HFF-Myc (cell line): ENCODE measurements at regions not wholly inside any gene's neighbourhood (a gene's known extent, or its start where the extent isn't known, plus 50 kb on each side); places are given as distances from the start of the nearest gene placed in this dataset.

Experiments
- DNase-seq: peaks from one replicate; pipeline ENCODE4 v3.0.0-alpha.2; 2011; ENCODE audit warnings: low read depth; ENCODE audit errors: extremely low read depth
- H3K4me3 ChIP-seq: replicated peaks from 2 replicates; pipeline ENCODE4 v1.5.1; 2011; ENCODE audit warnings: low read depth, mild to moderate bottlenecking, control low read depth, low read length
- TF ChIP-seq, protein P1 (sequence below): IDR thresholded peaks from 2 replicates; pipeline ENCODE4 v1.5.1; 2012; ENCODE audit warnings: mild to moderate bottlenecking, low read depth, low read length, control low read depth; ENCODE audit errors: missing control alignments

DNA sequence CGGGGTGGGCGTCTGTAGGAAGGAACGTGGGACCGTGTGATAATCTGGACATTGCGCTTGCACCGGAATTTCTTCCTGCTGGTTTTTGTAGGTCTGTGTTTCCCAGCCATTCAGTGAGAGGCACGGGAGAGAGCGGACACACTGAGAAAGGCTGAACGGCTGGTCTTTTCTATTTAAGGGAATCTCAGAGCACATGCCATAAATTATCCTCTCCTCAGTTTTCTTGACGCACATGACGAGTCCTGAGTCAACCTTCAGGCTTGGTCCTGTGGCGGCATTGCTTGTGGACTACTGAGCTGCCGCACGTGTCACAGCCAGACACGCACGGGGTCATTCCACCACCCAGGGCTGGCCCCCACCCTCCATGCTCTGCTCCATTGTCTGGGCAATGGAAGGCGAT is 519.3 kb upstream of the ID2 start:
- TF ChIP-seq, protein P1, sequence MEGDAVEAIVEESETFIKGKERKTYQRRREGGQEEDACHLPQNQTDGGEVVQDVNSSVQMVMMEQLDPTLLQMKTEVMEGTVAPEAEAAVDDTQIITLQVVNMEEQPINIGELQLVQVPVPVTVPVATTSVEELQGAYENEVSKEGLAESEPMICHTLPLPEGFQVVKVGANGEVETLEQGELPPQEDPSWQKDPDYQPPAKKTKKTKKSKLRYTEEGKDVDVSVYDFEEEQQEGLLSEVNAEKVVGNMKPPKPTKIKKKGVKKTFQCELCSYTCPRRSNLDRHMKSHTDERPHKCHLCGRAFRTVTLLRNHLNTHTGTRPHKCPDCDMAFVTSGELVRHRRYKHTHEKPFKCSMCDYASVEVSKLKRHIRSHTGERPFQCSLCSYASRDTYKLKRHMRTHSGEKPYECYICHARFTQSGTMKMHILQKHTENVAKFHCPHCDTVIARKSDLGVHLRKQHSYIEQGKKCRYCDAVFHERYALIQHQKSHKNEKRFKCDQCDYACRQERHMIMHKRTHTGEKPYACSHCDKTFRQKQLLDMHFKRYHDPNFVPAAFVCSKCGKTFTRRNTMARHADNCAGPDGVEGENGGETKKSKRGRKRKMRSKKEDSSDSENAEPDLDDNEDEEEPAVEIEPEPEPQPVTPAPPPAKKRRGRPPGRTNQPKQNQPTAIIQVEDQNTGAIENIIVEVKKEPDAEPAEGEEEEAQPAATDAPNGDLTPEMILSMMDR, result no peak
- no peak for DNase-seq
- no peak overlapping the region for H3K4me3 ChIP-seq

DNA sequence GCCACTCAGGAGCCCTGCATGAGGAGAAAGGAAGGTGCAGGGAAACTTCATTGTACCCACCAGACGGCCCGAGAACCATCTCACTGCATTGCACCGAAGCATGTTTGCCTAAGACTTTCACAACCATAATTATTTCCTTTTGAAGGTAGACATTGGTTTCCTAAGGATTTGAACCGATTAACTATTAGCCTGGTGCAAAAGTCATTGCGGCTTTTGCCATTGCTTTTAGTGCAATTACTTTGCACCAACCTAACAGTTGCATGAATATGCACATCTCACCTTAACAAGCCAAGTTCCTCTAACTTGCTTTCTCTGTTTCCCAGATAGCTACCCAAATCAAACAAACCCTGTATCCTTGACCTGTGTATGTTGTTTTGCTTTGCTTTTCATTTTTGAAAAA is 516.3 kb upstream of the ID2 start:
- DNase-seq, result no peak
- no peak overlapping the region for H3K4me3 ChIP-seq
- TF ChIP-seq, protein P1, result no peak

DNA sequence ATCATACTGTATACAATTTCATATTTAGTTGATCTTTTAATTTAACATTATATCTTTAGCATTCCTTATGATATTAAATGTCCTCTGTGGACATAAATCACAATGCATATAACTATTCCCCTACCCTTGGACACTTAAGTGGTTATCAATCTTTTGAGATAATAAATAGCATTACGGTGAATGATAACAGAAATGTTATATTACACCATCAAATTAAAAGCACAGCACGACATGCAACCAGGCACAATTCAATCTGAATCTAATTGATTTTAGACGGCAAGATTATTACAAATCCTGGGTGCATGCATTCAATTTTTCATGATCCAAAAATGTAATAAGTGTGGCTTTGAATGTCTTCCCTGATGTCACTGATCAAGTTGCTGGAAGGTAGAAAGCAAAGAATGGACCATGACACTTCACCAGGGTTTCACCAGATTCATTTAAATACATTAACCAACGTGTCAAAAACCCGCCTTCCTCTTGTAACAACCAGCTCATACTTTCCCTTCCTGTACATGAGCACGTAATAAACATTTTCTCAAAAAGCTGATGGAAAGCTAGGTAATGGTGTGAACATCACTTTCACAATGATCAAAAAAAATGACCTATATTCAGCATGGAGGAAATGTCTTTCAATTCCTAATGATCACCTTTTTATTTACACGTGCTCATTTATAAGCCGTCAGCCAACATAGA is 513.7 kb upstream of the ID2 start:
- TF ChIP-seq, protein P1, result no peak
- H3K4me3 ChIP-seq, result no peak overlapping the region
- DNase-seq, result no peak

DNA sequence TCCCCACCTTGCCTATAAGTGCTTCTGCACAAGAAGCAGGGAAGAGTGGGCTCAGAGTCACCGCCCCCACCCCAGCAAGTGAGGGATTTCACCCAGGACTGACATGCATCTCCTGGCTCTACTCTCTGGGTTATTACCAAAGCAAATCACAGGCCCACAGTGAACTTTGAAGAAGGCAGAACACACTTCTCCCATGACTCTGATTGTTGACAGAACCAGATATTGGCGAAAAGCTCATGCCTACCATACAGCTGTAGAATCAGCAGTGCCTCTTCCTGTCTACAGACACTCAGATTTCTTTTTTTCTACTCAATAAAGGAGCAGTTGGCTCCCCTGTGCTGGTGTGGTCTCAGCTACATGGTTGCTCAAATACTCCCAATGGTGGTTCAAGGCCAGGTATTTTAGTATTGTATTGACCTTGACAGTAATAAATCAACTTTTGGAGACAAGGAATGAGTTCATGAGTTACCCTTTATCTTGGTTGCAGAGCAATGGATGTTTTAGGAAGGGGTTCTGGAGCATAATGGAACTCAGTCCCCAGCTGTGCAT is 512.9 kb upstream of the ID2 start:
- H3K4me3 ChIP-seq, result no peak overlapping the region
- TF ChIP-seq, protein P1, result no peak
- no peak for DNase-seq

DNA sequence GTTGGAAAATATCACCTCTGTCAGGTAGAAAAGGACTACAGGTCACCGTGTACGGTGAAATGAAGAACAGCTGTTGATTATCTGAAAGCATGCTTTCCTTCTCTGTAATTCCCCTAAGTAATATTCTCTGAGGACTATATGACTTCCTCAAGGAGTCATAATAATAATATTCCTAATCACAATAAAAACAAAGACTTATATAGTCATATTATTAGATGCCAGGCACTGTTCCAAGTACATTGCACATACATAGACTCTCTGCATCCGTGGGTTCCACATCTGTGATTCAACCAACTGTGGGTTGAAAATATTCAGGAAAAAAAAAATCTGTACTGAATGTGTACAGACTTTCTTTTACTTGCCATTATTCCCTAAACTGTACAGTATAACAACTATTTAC is 512.4 kb upstream of the ID2 start:
- TF ChIP-seq, protein P1, result no peak
- no peak overlapping the region for H3K4me3 ChIP-seq
- DNase-seq, result peak; percentile 21

DNA sequence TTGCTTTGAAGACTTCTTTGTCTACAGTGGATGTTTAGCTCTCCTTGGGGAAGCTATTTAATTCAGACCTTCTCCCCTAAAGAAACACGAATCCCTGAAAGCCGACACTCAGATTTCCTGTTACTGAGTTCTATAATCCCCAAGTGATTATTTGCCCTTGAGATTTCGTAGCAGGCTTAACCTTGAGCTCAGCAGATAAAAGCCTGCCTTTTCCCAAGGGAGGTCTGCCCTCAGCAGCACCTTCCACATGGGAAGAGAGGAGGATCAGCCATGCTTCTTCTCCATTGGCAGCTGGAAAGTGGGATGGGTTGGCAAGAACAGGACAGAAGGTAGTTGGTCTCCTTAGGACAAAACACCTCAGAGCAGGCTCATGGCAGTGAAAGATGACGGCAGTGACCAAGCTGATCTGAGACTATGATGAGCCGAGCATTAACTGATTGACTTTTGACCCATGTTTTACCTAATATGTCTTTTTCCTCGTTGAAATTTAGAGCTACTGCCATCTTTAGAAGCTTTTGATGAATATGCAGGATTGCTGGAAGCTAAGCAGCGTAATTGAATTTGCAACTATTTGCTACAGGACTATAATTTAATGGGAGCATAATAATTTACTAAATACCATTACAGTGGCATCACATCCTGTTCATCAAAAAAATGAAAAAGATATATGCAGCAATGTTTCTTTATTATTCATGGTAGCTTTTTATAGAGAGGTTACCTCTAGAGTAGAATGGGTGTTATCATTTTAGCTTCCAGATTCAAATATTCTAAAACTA is 511.1 kb upstream of the ID2 start:
- H3K4me3 ChIP-seq, result no peak overlapping the region
- no peak for DNase-seq
- TF ChIP-seq, protein P1, result no peak
